ENCODE measurements at regions not wholly inside any gene's neighbourhood (a gene's known extent, or its start where the extent isn't known, plus 50 kb on each side); places are given as distances from the start of the nearest gene placed in this dataset.

DNA sequence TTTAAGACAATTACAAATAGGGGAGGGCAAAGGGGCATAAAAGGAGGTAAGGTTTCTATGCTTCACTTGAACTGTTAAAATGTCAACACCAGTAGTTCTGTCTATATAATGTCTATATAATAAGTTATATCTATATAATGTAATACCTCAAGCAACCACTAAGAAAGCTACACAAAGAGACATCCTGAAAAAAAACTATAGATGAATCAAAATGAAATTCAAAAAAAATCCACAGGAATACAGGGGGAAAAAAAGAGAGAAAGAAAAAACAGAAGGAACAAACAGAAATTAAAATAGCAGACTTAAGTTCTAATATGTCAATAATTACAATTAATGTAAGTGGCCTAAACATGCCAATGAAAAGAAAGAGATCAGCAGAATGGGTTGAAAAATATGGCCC lies 186.0 kb downstream of the KCTD15 start:
- ATAC-seq (no peak), DNase-seq (no peak)
- H3K4me3 ChIP-seq: no peak overlapping the region
- no peaks in the 10 kb centered on the region for H3K36me3 ChIP-seq
- in situ Hi-C loops (cut with MboI; ENCODE audit: low sequenced_read_pairs in 4 of 4) (loop anchor here in 1 of 4 donors (25.0 kb wide), 1 partner anchor 195 kb away; the partner anchor contains the start of gene KCTD15), intact Hi-C loops (cut with DNase I; ENCODE audit: low total_unique reads) (no loop called here)
- TF ChIP-seq, protein P1, sequence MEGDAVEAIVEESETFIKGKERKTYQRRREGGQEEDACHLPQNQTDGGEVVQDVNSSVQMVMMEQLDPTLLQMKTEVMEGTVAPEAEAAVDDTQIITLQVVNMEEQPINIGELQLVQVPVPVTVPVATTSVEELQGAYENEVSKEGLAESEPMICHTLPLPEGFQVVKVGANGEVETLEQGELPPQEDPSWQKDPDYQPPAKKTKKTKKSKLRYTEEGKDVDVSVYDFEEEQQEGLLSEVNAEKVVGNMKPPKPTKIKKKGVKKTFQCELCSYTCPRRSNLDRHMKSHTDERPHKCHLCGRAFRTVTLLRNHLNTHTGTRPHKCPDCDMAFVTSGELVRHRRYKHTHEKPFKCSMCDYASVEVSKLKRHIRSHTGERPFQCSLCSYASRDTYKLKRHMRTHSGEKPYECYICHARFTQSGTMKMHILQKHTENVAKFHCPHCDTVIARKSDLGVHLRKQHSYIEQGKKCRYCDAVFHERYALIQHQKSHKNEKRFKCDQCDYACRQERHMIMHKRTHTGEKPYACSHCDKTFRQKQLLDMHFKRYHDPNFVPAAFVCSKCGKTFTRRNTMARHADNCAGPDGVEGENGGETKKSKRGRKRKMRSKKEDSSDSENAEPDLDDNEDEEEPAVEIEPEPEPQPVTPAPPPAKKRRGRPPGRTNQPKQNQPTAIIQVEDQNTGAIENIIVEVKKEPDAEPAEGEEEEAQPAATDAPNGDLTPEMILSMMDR (IDR thresholded peaks at IDR 0.05 in 4 of 5, conservative IDR thresholded peaks at IDR 0.05 in 1 of 5): no peak
- TF ChIP-seq POLR2A (IDR thresholded peaks at IDR 0.05): no peak
- H3K4me1 ChIP-seq: no peaks in the 10 kb centered on the region
- H3K9me3 ChIP-seq: peaks cover 0 to 4% (median 0%) of the 10 kb centered on the region in 3 donors
- no peaks in the 10 kb centered on the region for H3K27me3 ChIP-seq
- no peak overlapping the region for H3K27ac ChIP-seq

- intact Hi-C loops (cut with DNase I; ENCODE audit: low total_unique reads): no loop called here
- H3K4me1 ChIP-seq: no peaks in the 10 kb centered on the region
- H3K27me3 ChIP-seq: no peaks in the 10 kb centered on the region
- TF ChIP-seq, protein P1 (IDR thresholded peaks at IDR 0.05 in 4 of 5, conservative IDR thresholded peaks at IDR 0.05 in 1 of 5): no peak
- no peak for TF ChIP-seq POLR2A (IDR thresholded peaks at IDR 0.05)
- DNase-seq (no peak), ATAC-seq (no peak)
- in situ Hi-C loops (cut with MboI; ENCODE audit: low sequenced_read_pairs in 4 of 4): loop anchor here in 1 of 4 donors (25.0 kb wide), 1 partner anchor 201 kb away; the partner anchor contains the start of gene KCTD15
- no peak overlapping the region for H3K27ac ChIP-seq
- H3K36me3 ChIP-seq: no peaks in the 10 kb centered on the region
- H3K9me3 ChIP-seq: peaks cover 0 to 4% (median 0%) of the 10 kb centered on the region in 3 donors
- no peak overlapping the region for H3K4me3 ChIP-seq
Measured at GRCh38 chr19:33988601-33989000, 183.7 kb upstream of the LSM14A start.

- no peak for DNase-seq
- intact Hi-C loops (cut with DNase I; ENCODE audit: low total_unique reads): loop anchor here (1.0 kb wide), 1 partner anchor 219 kb away; no protein-coding TSS in a partner anchor
- Histone ChIP-seq H3K27ac (no peak overlapping the region), H3K4me3 (no peak overlapping the region), H3K4me1 (no peaks in the 10 kb centered on the region), H3K9me3 (no peaks in the 10 kb centered on the region), H3K27me3 (peaks cover 0 to 4% (median 0%) of the 10 kb centered on the region in 3 donors), H3K36me3 (no peaks in the 10 kb centered on the region)
- in situ Hi-C loops (cut with MboI; ENCODE audit: low sequenced_read_pairs in 4 of 4): loop anchor here in 1 of 4 donors (25.0 kb wide), 1 partner anchor 210 kb away; the partner anchor contains the start of gene KCTD15
- TF ChIP-seq, protein P1 (IDR thresholded peaks at IDR 0.05 in 4 of 5, conservative IDR thresholded peaks at IDR 0.05 in 1 of 5): no peak
- no peak for TF ChIP-seq POLR2A (IDR thresholded peaks at IDR 0.05)
- no peak for ATAC-seq
Measured at GRCh38 chr19:33997690-33998089, 174.6 kb upstream of the LSM14A start.

GRCh38 chr19:33998302-33998701 lies 174.0 kb upstream of the LSM14A start:
- ATAC-seq: no peak
- Histone ChIP-seq H3K4me3 (no peak overlapping the region), H3K9me3 (no peaks in the 10 kb centered on the region), H3K27me3 (peaks cover 0 to 4% (median 0%) of the 10 kb centered on the region in 3 donors), H3K27ac (no peak overlapping the region), H3K36me3 (no peaks in the 10 kb centered on the region), H3K4me1 (no peaks in the 10 kb centered on the region)
- TF ChIP-seq, protein P1 (IDR thresholded peaks at IDR 0.05 in 4 of 5, conservative IDR thresholded peaks at IDR 0.05 in 1 of 5): no peak
- TF ChIP-seq POLR2A (IDR thresholded peaks at IDR 0.05): no peak
- intact Hi-C loops (cut with DNase I; ENCODE audit: low total_unique reads): loop anchor here (1.0 kb wide), 1 partner anchor 220 kb away; no protein-coding TSS in a partner anchor
- in situ Hi-C loops (cut with MboI; ENCODE audit: low sequenced_read_pairs in 4 of 4): loop anchor here in 1 of 4 donors (25.0 kb wide), 1 partner anchor 211 kb away; the partner anchor contains the start of gene KCTD15
- DNase-seq: no peak
